ENCODE measurements at regions not wholly inside any gene's neighbourhood (a gene's known extent, or its start where the extent isn't known, plus 50 kb on each side); places are given as distances from the start of the nearest gene placed in this dataset.

GRCh38 chr3:6671363-6671762 is 189.6 kb upstream of the GRM7 start:
- no peak for TF ChIP-seq CTCF (conservative IDR thresholded peaks at IDR 0.05; ENCODE audit: low read length)
- TF ChIP-seq EZH2phosphoT487 (IDR thresholded peaks at IDR 0.05; ENCODE audit: borderline replicate concordance), result no peak

Data from Loucy (cell line).